ENCODE measurements at regions not wholly inside any gene's neighbourhood (a gene's known extent, or its start where the extent isn't known, plus 50 kb on each side); places are given as distances from the start of the nearest gene placed in this dataset.

GRCh38 chr3:94739420-94739819 lies 676.6 kb downstream of the NSUN3 start (continued):
- no peak for TF ChIP-seq ZNF462 (CRISPR knock-in tag; IDR thresholded peaks at IDR 0.05)
- no peak for TF ChIP-seq ZNF331 (CRISPR knock-in tag; IDR thresholded peaks at IDR 0.05; ENCODE audit: low read depth)
- no peak for TF ChIP-seq CREB1 (CRISPR knock-in tag; IDR thresholded peaks at IDR 0.05; ENCODE audit: low read depth)
- TF ChIP-seq CTCF (conservative IDR thresholded peaks at IDR 0.05; ENCODE audit: low read depth in 2 of 2) = no peak
- TF ChIP-seq ZNF114 (CRISPR knock-in tag; IDR thresholded peaks at IDR 0.05) = no peak
- no peak for TF ChIP-seq EZH2phosphoT487 (IDR thresholded peaks at IDR 0.05; ENCODE audit: unreplicated experiment)
- no peak for TF ChIP-seq EZH2 (IDR thresholded peaks at IDR 0.05; ENCODE audit: low read depth, unreplicated experiment)
- TF ChIP-seq JUNB (IDR thresholded peaks at IDR 0.05; ENCODE audit: unreplicated experiment) = no peak
- no peak for TF ChIP-seq STAT1 (IDR thresholded peaks at IDR 0.05; ENCODE audit: unreplicated experiment)

- no peaks in the 10 kb centered on the region for H3K4me1 Mint-ChIP-seq
- TF ChIP-seq EZH2phosphoT487 (IDR thresholded peaks at IDR 0.05; ENCODE audit: unreplicated experiment) (no peak), ETS1 (IDR thresholded peaks at IDR 0.05) (no peak), ZNF331 (CRISPR knock-in tag; IDR thresholded peaks at IDR 0.05; ENCODE audit: low read depth) (no peak), EZH2 (IDR thresholded peaks at IDR 0.05; ENCODE audit: low read depth, unreplicated experiment) (no peak)
These were observed 695.9 kb downstream of the NSUN3 start for GRCh38 chr3:94758751-94759150.

More at GRCh38 chr3:94758751-94759150, 695.9 kb downstream of the NSUN3 start:
- Mint-ChIP-seq H3K27ac (no peak overlapping the region), H3K27me3 (ENCODE audit: insufficient read depth, low read depth, poor library complexity) (no peaks in the 10 kb centered on the region), H3K36me3 (ENCODE audit: low read depth) (no peaks in the 10 kb centered on the region), H3K4me3 (no peak overlapping the region), H3K9me3 (no peaks in the 10 kb centered on the region; the same call in 2 of the 3 replicates)
- no peaks in the 10 kb centered on the region for H3K79me2 ChIP-seq (replicated peaks; ENCODE audit: insufficient read depth)
- H3K27me3 ChIP-seq (ENCODE audit: insufficient read depth) = no peaks in the 10 kb centered on the region
- no peak for ATAC-seq
- no peak overlapping the region for H3K27ac ChIP-seq (ENCODE audit: low read depth)
- H3K36me3 ChIP-seq (ENCODE audit: insufficient read depth) = no peaks in the 10 kb centered on the region
- H4K20me1 ChIP-seq (replicated peaks; ENCODE audit: insufficient read depth) = no peaks in the 10 kb centered on the region
- no peak overlapping the region for H3K4me3 ChIP-seq
- H3K4me2 ChIP-seq = no peak overlapping the region
- H3K4me1 ChIP-seq (ENCODE audit: insufficient read depth) = no peaks in the 10 kb centered on the region
- H3F3A ChIP-seq (replicated peaks; ENCODE audit: low read depth) = no peaks in the 10 kb centered on the region
- 0 out of 2 replicates have a peak, but pooled peaks cover 12% of the 10 kb centered on the region for H3K9me2 ChIP-seq (ENCODE audit: insufficient read depth)
- H2AFZ ChIP-seq = no peak overlapping the region
- no peak for DNase-seq (ENCODE audit: low spot score)

All from GM23338 (cell line).